Stimulated activated CD4-positive, alpha-beta T cell treated with anti-CD3 and anti-CD28 coated beads, Interleukin-2, amount 100 ng/mL, for 48 hours (primary cell): ENCODE measurements at regions not wholly inside any gene's neighbourhood (a gene's known extent, or its start where the extent isn't known, plus 50 kb on each side); places are given as distances from the start of the nearest gene placed in this dataset.
"Not testable (repeated sequence)": the region's sequence is repeated elsewhere in the genome, so short reads cannot be mapped to it uniquely, and the experiment has no call there.

ENCODE experiments used
- DNase-seq, 2 donors: peaks; one replicate each; pipeline ENCODE4 v3.0.0-alpha.2; 2020

GRCh38 chr1:95536501-95536900 lies 302.5 kb downstream of the RWDD3 start:
- no peak for DNase-seq

- DNase-seq = no peak
Observed at GRCh38 chr1:95537176-95537575, 303.2 kb downstream of the RWDD3 start.

GRCh38 chr1:95538242-95538641 lies 304.2 kb downstream of the RWDD3 start:
- DNase-seq = not testable (repeated sequence)

- no peak for DNase-seq
Observed at GRCh38 chr1:95542936-95543335, 308.9 kb downstream of the RWDD3 start.

GRCh38 chr1:95547005-95547404 lies 313.0 kb downstream of the RWDD3 start:
- DNase-seq = no peak

GRCh38 chr1:95548211-95548610 lies 314.2 kb downstream of the RWDD3 start:
- DNase-seq = no peak

- no peak for DNase-seq
Observed at GRCh38 chr1:95551201-95551600, 317.2 kb downstream of the RWDD3 start.

- no peak for DNase-seq
Observed at GRCh38 chr1:95553595-95553994, 319.6 kb downstream of the RWDD3 start.

GRCh38 chr1:95554408-95554807 lies 320.4 kb downstream of the RWDD3 start:
- no peak for DNase-seq

- DNase-seq = no peak
Observed at GRCh38 chr1:95558791-95559190, 324.8 kb downstream of the RWDD3 start.

- no peak for DNase-seq
Observed at GRCh38 chr1:95561346-95561745, 327.3 kb downstream of the RWDD3 start.

GRCh38 chr1:95562230-95562629 lies 328.2 kb downstream of the RWDD3 start:
- no peak for DNase-seq

GRCh38 chr1:95572002-95572401 lies 338.0 kb downstream of the RWDD3 start:
- no peak for DNase-seq

GRCh38 chr1:95572962-95573361 lies 339.0 kb downstream of the RWDD3 start:
- no peak for DNase-seq

GRCh38 chr1:95575291-95575690 lies 341.3 kb downstream of the RWDD3 start:
- no peak for DNase-seq

GRCh38 chr1:95578462-95578861 lies 344.5 kb downstream of the RWDD3 start:
- DNase-seq = no peak

- no peak for DNase-seq
Observed at GRCh38 chr1:95582191-95582590, 348.2 kb downstream of the RWDD3 start.

- DNase-seq = no peak
Observed at GRCh38 chr1:95582746-95583145, 348.7 kb downstream of the RWDD3 start.

GRCh38 chr1:95583661-95584210 lies 349.7 kb downstream of the RWDD3 start:
- no peak for DNase-seq

GRCh38 chr1:95584315-95584714 lies 350.3 kb downstream of the RWDD3 start:
- DNase-seq = no peak

GRCh38 chr1:95604771-95605170 lies 370.8 kb downstream of the RWDD3 start:
- DNase-seq = no peak

- DNase-seq = no peak
Observed at GRCh38 chr1:95614197-95614596, 380.2 kb downstream of the RWDD3 start.

GRCh38 chr1:95615421-95615820 lies 381.4 kb downstream of the RWDD3 start:
- no peak for DNase-seq

GRCh38 chr1:95620076-95620475 lies 386.1 kb downstream of the RWDD3 start:
- DNase-seq = no peak

GRCh38 chr1:95622609-95623008 lies 388.6 kb downstream of the RWDD3 start:
- no peak for DNase-seq

GRCh38 chr1:95625224-95625623 lies 391.2 kb downstream of the RWDD3 start:
- DNase-seq = no peak
